ENCODE measurements at regions not wholly inside any gene's neighbourhood (a gene's known extent, or its start where the extent isn't known, plus 50 kb on each side); places are given as distances from the start of the nearest gene placed in this dataset.

DNA sequence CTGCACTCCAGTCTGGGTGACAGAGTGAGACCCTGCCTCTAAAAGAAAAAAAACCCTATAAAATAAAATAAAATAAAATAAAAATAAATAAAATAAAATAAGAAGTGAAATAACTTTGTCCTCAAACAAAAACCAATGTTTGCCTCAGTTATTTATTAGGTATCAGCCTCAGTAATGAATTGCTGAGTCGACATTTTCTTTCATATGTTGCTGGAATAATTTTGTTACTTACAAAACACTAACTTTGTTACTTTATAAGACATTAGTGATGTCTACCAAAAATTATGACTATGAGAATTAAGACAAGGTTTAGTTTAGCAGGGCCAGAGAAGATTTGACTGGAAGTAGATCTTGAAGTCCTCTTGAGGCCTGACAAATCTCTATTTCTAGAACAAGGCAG lies 2074.5 kb upstream of the PCDH20 start:
- TF ChIP-seq, protein P1, sequence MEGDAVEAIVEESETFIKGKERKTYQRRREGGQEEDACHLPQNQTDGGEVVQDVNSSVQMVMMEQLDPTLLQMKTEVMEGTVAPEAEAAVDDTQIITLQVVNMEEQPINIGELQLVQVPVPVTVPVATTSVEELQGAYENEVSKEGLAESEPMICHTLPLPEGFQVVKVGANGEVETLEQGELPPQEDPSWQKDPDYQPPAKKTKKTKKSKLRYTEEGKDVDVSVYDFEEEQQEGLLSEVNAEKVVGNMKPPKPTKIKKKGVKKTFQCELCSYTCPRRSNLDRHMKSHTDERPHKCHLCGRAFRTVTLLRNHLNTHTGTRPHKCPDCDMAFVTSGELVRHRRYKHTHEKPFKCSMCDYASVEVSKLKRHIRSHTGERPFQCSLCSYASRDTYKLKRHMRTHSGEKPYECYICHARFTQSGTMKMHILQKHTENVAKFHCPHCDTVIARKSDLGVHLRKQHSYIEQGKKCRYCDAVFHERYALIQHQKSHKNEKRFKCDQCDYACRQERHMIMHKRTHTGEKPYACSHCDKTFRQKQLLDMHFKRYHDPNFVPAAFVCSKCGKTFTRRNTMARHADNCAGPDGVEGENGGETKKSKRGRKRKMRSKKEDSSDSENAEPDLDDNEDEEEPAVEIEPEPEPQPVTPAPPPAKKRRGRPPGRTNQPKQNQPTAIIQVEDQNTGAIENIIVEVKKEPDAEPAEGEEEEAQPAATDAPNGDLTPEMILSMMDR (IDR thresholded peaks at IDR 0.05) = no peak
- TF ChIP-seq FOXJ3 (CRISPR knock-in tag; IDR thresholded peaks at IDR 0.05; ENCODE audit: borderline replicate concordance) (no peak), SP1 (CRISPR knock-in tag; conservative IDR thresholded peaks at IDR 0.05) (no peak), ESRRA (CRISPR knock-in tag; IDR thresholded peaks at IDR 0.05; ENCODE audit: borderline replicate concordance) (no peak)
- TF ChIP-seq, protein P2, sequence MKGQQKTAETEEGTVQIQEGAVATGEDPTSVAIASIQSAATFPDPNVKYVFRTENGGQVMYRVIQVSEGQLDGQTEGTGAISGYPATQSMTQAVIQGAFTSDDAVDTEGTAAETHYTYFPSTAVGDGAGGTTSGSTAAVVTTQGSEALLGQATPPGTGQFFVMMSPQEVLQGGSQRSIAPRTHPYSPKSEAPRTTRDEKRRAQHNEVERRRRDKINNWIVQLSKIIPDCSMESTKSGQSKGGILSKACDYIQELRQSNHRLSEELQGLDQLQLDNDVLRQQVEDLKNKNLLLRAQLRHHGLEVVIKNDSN (CRISPR knock-in tag; IDR thresholded peaks at IDR 0.05) = no peak
